ENCODE measurements at regions not wholly inside any gene's neighbourhood (a gene's known extent, or its start where the extent isn't known, plus 50 kb on each side); places are given as distances from the start of the nearest gene placed in this dataset.

GRCh38 chr7:45293295-45293942 is 135.8 kb downstream of the RAMP3 start:
- ATAC-seq = no peak
- Histone ChIP-seq H3K27me3 (ENCODE audit: insufficient read depth, low read length) (peaks cover 37% of the 10 kb centered on the region), H3K9me2 (ENCODE audit: insufficient read depth) (no peaks in the 10 kb centered on the region), H3K9me3 (ENCODE audit: control insufficient read depth in 1 of 2, insufficient read depth in 1 of 2, low read depth in 1 of 2, low read length in 2 of 2) (no peaks in the 10 kb centered on the region), H3K4me2 (ENCODE audit: low read length) (no peak overlapping the region), H3K79me2 (ENCODE audit: insufficient read depth, low read length) (no peaks in the 10 kb centered on the region), H2AFZ (ENCODE audit: low read depth, low read length, poor library complexity, severe bottlenecking) (no peak overlapping the region), H4K20me1 (ENCODE audit: insufficient read depth) (no peaks in the 10 kb centered on the region), H3K9ac (ENCODE audit: low read length) (no peak overlapping the region), H3K27ac (ENCODE audit: low read depth, low read length) (no peak overlapping the region), H3K4me3 (replicated peaks in 1 of 2; ENCODE audit: low read depth in 1 of 2, low read length in 2 of 2) (no peak overlapping the region), H3K4me1 (ENCODE audit: control insufficient read depth in 1 of 2, insufficient read depth in 2 of 2, low read length in 2 of 2) (no peaks in the 10 kb centered on the region), H3K36me3 (ENCODE audit: control insufficient read depth in 1 of 2, insufficient read depth in 2 of 2, low read length in 2 of 2) (no peaks in the 10 kb centered on the region)
- no TSS peak for BruUV-seq (replicated peaks)
- intact Hi-C loops (cut with micrococcal nuclease) = no loop called here
- CTCF ChIA-PET = no interaction called here
- RAD21 ChIA-PET (ENCODE audit: low non-redundant PET in 1 of 2, low total read pairs in 2 of 2, uncharacterized antibody in 2 of 2, unreplicated experiment in 2 of 2) = no interaction called here
- no peak for TF ChIP-seq CBX3 (IDR thresholded peaks at IDR 0.05; ENCODE audit: low read depth)
- TF ChIP-seq ZFX (IDR thresholded peaks at IDR 0.05) = no peak
- no peak for TF ChIP-seq EZH2phosphoT487 (IDR thresholded peaks at IDR 0.05; ENCODE audit: borderline replicate concordance)
- TF ChIP-seq SRF (IDR thresholded peaks at IDR 0.05; ENCODE audit: low read depth) = no peak
- no peak for TF ChIP-seq SP1 (IDR thresholded peaks at IDR 0.05; ENCODE audit: low read depth)
- no peak for TF ChIP-seq POLR2AphosphoS5 (IDR thresholded peaks at IDR 0.05; ENCODE audit: low read depth, low read length)
- no peak for DNase-seq (ENCODE audit: low read depth, low spot score)
- POLR2A ChIA-PET = no interaction called here

- H3K4me2 ChIP-seq (ENCODE audit: low read length) = no peak overlapping the region
- H3K4me3 ChIP-seq (replicated peaks in 1 of 2; ENCODE audit: low read depth in 1 of 2, low read length in 2 of 2) = no peak overlapping the region
- no peaks in the 10 kb centered on the region for H3K79me2 ChIP-seq (ENCODE audit: insufficient read depth, low read length)
- ATAC-seq (no peak), DNase-seq (ENCODE audit: low read depth, low spot score) (no peak)
- BruUV-seq (replicated peaks) = no TSS peak
- no peaks in the 10 kb centered on the region for H3K4me1 ChIP-seq (ENCODE audit: control insufficient read depth in 1 of 2, insufficient read depth in 2 of 2, low read length in 2 of 2)
- POLR2A ChIA-PET = no interaction called here
- H3K9me2 ChIP-seq (ENCODE audit: insufficient read depth) = no peaks in the 10 kb centered on the region
- H2AFZ ChIP-seq (ENCODE audit: low read depth, low read length, poor library complexity, severe bottlenecking) = no peak overlapping the region
- H3K27ac ChIP-seq (ENCODE audit: low read depth, low read length) = no peak overlapping the region
- H4K20me1 ChIP-seq (ENCODE audit: insufficient read depth) = no peaks in the 10 kb centered on the region
- intact Hi-C loops (cut with micrococcal nuclease) = no loop called here
- H3K9ac ChIP-seq (ENCODE audit: low read length) = no peak overlapping the region
- no peak for TF ChIP-seq RAD21 (IDR thresholded peaks at IDR 0.05; ENCODE audit: low read depth)
- no peak for TF ChIP-seq ZBTB33 (IDR thresholded peaks at IDR 0.05; ENCODE audit: extremely low read depth, insufficient replicate concordance, low read length)
- TF ChIP-seq ATF3 (IDR thresholded peaks at IDR 0.05) = no peak
- TF ChIP-seq YY1 (IDR thresholded peaks at IDR 0.05; ENCODE audit: extremely low read depth, insufficient replicate concordance, low read depth, low read length) = no peak
- TF ChIP-seq ELF1 (IDR thresholded peaks at IDR 0.05; ENCODE audit: borderline replicate concordance, low read depth) = no peak
- TF ChIP-seq CEBPB (IDR thresholded peaks at IDR 0.05; ENCODE audit: low read depth) = no peak
- no peak for TF ChIP-seq MAX (IDR thresholded peaks at IDR 0.05)
- no peaks in the 10 kb centered on the region for H3K9me3 ChIP-seq (ENCODE audit: control insufficient read depth in 1 of 2, insufficient read depth in 1 of 2, low read depth in 1 of 2, low read length in 2 of 2)
- H3K27me3 ChIP-seq (ENCODE audit: insufficient read depth, low read length) = peaks cover 44% of the 10 kb centered on the region
- CTCF ChIA-PET = no interaction called here
- RAD21 ChIA-PET (ENCODE audit: low non-redundant PET in 1 of 2, low total read pairs in 2 of 2, uncharacterized antibody in 2 of 2, unreplicated experiment in 2 of 2) = no interaction called here
- no peaks in the 10 kb centered on the region for H3K36me3 ChIP-seq (ENCODE audit: control insufficient read depth in 1 of 2, insufficient read depth in 2 of 2, low read length in 2 of 2)
Observed at GRCh38 chr7:45294559-45294958, 137.0 kb downstream of the RAMP3 start.

Data from HCT116 (cell line).